Stimulated activated CD8-positive, alpha-beta memory T cell treated with anti-CD3 and anti-CD28 coated beads, Interleukin-2, amount 100 ng/mL, for 1 hour (primary cell): ENCODE measurements at regions not wholly inside any gene's neighbourhood (a gene's known extent, or its start where the extent isn't known, plus 50 kb on each side); places are given as distances from the start of the nearest gene placed in this dataset.

ENCODE experiments used
- DNase-seq, 2 donors: peaks; one replicate each; pipeline ENCODE4 v3.0.0-alpha.2; 2020; ENCODE audit warnings: low read depth in 2 of 2

DNA sequence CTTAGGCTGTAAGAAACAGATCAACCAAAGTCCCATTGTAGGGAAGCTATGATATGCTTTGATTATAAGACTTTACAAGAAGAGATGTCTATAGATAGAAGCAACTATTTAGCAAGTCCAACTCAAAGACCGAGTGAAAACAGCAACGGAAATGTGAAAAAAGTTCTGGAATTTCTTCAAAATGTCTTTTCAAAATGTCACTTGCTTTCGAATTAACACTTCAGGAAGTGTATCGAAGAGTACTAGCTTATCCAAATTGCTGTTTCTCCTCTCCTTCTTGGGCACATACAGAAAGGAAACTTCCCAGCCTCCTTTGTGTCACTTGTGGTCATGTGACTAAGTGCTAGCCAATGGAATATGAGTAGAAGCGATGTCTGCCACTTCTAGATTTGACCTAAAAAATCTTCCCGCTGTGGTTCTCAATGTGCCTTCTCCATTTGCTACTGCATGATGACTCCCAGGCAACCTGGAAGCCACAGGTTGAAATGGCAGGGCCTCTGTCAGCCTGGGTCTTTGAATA, 89.9 kb downstream of the TSEN15 start:
- DNase-seq: no peak

DNA sequence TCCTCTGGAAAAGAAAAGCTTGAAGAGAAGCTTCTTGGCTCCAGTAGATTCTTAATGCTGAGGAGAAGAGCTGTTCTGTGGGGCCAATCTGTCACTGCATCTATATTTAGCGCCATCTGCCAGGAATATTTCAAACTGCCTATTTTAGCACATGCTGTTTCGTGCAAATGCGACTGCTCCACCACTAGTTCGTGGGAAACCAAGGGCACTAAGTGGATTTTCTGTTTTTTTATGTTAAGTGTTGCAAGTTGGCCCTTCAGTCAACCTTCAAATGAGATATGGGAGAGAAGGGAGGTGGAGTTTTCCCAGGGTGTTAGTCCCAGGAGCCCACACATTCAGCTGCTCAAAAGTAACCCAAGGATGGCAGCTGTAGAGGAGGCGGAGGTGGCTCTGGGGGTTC, 91.9 kb downstream of the TSEN15 start:
- no peak for DNase-seq

DNA sequence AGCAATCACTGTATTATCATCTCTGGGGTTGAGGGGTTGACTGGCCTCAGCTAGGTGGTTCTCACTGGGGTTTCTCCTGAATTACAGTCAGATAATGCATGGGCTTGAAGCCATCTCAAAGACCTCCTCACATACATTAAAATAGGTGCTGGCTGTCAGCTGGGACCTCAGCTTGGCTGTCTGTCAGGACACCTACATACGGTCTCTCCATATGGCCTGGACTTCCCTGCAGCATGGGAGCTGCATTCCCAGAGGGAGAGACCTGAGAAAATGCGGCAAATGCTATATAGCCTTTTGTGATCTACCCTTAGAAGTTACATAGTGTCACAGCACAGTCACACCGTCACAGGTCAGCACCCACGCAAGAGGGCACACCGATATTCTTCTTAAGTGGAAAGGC, 93.6 kb downstream of the TSEN15 start:
- DNase-seq: no peak

DNA sequence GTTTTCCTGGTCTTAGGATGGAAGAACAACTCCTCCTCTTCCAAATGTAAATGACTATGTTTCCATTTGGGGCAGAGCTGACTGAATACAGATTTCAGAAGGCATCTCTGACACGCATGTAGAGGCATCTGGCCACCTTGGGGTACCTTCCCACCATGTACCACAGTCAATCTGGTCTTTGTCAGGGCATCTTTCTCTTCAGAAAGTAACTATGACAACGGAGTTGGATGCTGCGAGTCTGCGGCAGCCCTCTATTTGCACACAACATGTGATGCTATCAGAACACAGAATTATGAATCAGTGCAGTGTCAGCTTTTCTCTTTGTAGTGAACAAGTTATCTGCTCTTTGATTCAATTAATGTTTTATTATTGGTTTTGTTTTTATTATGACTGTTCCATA, 94.7 kb downstream of the TSEN15 start:
- DNase-seq: no peak

DNA sequence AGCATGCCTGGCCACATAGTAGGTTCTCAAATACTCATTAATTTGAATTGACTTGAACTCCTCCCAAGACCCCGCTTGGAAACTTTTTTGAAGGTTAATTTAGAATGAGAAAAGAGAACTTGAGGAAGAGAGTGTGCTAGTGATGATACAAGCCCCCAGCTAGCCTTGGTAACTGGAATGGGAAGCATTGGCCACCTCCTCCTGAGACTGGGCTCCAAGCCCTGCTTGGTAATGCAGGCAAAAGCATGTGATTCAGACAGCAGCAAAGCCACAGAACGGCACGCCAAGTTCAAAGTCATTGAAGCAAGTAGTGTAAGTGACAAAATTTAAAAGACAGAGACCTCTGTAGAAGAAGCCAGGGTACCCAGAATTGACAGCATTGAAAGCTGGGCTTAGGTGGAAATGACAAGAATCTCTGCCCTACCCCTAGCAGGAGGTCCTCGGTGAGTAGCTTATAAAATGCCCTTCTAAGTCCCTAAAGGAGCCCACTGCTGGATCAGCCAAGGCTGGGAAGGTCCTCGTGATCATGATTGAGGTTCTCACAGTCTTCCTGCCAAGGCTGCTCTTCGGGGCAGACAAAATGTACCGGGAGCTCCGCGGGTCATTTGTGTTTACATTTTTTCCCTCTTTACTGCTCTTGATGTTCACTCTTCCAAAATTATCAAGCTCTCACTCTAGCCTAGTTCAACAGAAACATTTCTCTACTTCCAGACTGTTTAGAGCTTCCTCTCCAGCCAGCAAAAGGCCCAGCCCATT, 99.4 kb downstream of the TSEN15 start:
- DNase-seq: no peak

DNA sequence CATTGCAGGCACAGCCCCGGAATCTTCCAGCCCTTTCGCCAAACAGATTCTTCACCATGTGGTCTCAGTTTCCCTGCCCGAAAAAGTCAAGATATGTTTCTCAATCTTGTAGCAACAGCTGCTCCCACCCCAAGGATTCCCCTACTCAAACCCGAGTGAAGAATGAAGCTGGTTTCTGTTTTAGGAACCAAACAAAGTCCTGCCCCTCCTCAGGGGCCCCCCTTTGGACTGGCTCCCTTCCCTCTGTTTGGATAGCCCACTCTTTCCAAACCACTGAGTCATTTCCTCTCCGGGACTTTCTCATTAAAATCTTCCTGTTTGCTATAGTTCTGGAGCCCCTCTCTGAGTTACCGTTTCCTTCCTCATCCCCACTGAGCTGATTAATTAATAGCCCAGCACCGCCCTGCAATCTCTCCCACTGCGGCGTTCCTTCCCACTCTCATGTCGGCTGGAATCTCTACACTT, 100.9 kb downstream of the TSEN15 start:
- no peak for DNase-seq

DNA sequence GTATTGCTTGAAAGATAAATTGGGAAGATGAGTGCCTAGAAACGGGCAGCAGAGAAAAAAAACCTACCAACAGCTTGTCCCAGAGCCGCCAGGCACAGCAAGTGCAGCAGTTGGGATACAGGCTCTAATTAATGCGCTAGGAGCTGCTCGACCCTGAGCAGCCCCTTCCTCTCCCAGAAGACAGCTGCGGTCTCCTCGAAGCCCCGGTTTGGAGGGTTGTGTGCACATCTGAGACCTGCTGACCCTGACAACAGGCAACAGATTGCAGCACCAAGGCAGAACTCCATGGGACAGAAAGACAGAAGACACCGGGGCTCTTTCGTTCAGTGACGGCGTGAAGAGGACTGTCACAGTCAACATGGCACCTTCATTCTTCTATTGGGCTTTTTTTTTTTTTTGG, 101.4 kb downstream of the TSEN15 start:
- DNase-seq: no peak

DNA sequence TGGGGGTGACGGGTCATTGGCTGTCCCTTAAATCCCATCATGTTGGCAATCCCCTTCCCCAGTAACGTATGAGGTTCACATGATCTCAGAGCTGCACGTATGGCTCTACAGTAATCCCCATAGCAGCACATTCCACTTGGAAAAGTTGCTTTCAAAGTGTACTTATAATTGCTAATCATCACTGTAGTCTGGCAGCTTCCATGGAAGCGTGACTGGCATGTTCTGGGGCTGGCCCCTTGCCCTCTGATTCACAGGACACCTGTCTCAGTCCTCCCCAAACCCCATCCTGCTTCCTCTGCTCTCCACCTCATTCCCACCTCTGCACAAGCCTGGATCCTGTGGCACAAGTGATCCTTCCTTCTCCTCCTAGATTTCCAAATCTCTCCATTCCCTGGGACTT, 102.2 kb downstream of the TSEN15 start:
- DNase-seq: no peak

DNA sequence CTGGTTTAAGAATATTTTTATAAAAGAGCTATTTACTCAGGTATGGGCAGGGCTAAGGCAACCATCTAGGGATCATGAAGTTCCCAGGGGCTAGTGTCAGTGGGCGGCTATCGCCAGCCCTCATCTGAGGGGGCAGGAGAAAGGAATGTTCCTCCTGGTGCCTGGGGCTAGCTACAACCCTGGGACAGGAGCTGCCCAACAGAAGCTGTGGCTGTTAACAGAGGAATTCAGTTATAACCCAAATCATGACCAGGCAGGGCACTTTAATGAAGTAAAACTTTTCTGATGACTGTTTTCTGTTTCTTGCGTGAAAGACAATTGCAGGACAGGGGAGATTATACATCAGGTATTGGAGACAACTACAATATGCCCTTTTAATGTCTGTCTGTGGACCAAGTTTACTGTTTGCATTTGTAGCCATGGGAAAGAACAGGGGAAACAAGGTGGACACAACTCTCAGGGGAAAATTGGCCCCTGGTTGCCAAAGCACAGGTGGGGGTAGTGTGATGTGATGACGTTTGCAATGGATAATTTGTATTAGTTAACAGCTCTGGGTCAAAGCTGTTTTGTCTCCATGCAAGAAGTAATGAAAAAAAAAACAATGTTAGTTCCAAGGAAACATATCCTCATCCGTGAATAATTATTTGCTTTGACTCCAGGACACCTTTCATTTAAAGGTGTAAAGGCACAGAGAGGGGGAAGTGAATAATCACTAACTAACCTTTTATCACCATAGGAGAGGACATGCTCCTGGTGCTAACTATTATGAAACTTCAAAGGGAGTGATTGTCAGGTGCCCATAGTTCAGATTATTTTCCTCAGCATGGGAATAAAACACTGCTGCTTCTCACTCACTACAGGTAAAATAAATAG, 105.2 kb downstream of the TSEN15 start:
- no peak for DNase-seq

DNA sequence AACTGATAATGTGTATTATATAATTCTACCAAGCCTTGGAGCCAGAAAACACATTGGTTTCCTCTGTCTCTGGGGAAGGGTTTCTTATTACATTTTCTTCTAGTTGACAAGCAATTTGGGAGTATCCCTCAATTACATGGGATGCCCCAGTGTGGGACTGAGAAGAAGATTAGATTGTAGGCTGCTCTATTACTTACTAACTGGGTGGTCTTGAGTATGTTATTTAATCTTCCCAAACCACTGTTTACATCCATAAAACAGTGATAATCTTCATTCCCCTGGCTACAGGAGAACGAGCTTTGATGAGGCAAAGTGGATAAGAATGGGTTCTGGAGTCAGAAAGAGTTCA, 105.8 kb downstream of the TSEN15 start:
- no peak for DNase-seq

DNA sequence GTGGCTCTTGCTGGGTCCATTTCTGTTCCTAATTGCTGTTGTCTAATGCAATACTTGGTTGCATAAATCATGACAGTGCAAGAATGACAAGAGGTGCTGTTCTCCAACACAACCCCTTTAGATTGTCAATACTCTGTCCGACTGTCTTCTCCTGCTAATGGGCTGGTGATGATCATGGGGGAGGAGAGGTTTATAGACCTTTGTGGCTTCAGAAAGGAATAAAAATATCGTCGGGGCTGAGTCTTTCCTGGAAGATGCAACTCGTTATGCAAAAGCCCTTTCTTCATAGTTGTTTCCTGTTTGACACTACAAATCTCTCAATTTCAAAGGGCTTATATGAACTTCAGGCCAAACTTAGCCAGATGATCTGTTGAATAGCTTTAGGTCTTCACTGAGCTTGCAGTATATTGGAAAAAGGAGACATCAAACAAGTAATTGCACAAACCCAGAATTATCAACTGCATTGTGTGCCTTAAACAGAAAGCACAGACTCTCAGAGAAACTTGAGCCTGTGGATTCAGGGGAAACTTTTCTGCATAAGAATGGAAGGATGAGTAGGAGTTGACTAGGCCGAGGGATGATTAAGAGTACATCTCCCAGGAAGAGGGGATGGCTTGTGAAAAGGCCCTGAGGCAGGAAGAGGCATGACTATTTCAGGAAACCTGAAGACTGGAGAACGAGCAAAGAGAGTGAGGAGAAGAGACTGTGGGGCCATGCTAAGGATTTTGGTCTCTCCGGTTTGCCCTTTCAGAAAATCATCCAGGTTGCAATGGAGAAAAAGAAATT, 107.6 kb downstream of the TSEN15 start:
- no peak for DNase-seq

DNA sequence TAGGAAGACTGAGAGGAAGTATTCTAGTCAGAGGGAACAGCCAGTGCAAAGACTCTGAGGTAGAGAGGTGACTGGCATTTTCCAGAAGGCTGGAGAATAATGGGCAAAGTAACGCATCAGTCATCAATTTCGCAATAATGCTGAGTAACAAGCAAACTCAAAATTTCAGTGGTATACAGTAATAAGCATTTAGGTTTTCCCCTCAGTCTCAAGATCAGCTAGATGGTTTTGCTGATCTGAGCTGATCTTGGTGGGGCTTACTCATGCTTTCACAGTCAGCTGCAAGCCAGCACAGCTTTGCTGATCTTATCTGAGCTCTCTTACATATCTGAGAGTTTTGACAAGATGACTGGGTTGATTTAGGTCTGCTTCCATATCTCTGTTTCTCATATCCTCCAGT, 108.7 kb downstream of the TSEN15 start:
- DNase-seq: no peak

DNA sequence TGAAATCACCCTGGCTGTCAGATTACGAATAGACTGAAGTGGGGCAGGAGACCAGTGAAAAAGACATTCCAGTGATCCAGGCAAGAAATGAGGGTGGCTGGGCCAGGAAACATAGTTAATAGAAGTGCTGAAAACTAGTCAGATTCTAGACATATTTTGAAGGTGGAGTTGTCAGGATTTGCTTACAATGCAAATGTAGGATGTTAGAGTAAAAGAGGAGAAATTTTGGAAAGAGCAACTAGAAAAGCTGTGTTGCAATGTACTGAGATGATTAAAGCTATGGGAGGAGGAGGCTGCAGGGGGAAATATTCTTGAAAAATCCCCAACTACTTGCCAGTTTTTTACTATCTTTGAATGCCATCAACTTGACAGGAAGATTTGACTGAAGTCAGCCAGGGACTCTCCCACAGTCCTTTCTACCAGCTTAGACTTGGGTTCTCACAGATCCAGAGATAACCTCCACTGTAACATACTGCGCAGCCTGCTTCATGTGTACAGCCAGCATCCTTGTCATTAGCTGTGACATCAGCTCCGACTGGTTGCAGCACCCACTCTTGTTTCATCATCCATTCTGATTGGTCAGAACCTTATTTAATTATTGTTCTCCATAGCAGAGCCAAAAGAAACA, 109.7 kb downstream of the TSEN15 start:
- no peak for DNase-seq

DNA sequence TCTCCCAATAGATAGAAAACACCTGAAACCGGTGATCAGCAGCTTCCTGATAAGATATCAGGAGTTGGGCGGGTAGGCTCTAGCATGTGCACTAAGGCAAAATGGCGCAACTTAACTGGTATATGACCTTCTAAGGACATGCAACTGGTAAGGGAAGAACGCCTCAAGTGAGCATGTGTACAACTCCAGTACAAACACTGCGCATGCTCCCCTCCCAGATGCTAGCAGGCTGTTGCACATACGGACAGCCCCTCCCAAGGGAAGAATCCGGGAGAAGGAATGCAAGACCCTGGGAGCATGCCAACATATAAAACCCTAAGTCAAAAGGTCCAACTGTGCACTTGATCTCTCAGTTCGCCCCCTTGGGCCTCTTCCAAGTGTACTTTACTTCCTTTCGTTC, 110.8 kb downstream of the TSEN15 start:
- DNase-seq: no peak

DNA sequence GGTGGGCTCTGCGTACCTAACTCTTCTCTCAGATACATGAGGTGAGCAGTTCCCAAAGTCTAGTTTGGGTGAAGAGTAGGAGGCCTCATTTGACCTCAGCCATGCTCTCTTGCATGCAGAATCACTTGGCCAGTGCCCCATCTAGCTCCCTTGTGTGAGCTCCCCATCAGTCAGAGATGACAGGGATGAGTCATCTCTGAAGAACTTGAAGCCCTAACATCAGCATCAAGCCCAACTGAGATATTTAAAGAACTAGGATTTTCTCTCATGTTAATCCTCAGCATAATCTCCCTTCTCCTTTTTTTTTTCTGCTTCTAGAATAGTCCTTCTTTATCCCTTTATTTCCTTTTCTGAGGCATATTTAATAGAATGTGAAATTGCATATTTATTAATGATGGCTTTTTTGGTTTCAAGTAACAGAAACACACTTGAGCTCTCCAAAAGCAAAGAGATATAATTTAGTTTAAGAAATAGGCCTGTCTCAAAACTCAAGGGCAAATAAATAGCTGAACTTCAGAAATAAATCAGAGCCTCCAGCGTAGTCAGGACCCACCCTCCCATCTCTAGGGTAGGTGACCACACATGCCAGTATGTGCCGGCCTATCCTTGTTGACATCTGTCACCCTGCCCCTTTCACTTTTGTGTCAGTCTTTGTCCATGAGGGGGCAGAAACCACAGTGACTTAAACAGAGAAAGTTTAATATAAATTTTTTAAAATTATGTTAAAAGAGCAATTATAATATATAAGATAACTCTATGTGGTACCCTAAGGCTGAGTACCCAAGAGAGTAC, 112.3 kb downstream of the TSEN15 start:
- DNase-seq: no peak

DNA sequence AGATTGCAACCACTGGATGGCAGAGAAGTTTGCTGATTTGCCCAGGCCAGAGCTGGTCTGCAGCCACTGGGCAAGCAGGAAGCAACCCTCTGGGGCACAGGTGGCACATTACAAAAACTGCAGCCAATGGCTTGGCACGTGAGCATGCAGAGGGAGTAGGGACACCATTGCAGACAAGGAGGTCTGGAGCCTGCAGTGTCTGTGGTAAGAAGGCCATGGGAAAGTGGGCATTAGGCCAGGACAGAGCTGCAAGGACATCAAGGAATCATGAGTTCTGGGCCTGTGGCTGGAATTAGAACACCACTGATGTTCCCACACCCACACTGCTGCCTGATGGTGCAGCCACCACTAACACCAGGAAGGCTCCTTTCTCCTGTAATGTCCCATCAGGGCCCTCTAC, 113.0 kb downstream of the TSEN15 start:
- no peak for DNase-seq

DNA sequence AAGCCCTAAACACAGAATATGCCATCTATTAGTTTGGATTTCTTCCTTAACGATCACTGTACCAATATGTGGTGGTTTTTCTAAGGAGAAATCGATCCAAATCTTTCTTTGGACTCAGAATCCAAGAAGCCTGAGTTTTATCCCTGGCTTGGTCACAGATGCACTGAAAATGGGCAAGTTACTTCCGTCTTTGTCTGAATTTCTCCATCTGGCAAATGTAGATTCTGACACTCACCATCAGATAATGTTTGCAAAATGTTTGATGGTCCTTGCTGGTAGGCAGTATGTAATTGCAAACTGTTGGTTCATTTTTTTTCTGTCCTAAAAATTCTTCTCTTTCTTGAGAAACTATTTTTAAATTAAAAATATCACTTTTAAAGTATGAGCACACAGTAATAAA, 115.0 kb downstream of the TSEN15 start:
- DNase-seq: no peak

DNA sequence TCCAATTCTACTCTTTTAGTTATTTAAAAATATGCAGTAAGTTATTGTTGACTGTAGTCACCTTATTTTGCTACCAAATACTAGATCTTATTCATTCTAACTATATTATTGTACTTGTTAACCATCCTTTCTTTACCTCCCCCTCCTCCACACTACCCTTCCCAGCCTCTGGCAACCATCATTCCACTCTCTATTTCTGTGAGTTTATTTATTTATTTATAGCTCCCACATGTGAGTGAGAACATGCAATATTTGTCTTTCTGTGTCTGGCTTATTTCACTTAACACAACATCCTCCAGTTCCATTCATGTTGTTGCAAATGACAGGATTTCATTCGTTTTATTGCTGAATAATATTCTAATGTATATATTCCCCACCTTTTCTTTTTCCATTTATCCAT, 115.8 kb downstream of the TSEN15 start:
- no peak for DNase-seq

DNA sequence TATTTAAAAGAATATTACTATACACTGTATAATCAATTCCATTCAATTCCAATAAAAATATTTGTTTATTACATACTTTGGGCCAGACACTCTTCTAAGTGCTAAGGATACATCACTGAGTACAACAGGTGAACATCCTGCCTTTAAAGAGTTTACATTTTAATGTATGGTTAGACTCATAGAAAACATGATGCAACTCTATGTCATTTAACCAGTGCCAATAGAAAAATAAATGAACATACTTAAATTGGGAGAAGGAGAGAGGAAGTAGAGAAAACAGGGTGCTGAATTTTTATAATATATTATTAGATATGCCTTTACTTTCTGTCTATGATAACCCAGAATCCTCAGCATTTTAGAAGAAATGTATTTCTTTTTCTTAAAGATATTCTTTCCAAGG, 119.2 kb downstream of the TSEN15 start:
- no peak for DNase-seq

DNA sequence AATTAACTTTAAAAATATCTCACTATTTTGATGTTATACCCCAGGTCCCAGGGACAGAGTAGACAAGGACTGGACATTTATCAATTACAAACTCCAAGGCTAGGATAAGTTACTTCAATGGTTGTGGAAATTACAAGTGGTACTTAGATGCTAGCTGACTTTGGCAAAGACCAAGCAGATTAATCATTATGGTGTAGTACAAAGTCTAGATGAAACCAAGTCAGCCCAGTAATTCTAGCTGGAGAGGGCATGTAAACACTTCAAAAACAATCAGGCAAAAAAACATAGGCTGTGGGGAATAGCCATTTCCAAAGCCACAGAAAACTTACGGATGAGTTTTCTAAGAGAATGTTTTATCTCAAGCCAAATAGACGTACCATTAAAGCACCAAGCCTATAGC, 124.5 kb downstream of the TSEN15 start:
- no peak for DNase-seq

DNA sequence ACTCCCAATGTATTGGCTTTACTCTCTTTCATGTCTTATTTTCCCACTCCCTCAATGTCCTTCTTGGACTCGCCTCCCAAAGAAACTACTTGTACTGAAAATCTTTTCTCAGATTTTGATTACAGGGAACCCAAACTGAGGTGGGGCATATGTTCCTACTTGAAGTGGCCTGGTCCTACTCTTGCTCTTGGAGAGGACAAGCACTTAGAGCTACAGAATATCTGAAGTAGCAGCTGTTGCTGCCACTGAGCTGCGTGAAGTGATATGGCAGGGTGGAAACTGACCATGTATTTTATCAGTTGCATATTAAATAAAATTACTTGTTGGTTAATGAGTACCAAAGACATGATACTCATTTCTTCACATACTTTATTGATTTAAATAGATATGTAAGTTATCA, 129.5 kb downstream of the TSEN15 start:
- no peak for DNase-seq
